Psoas muscle (tissue), 7 donors: ENCODE measurements at regions not wholly inside any gene's neighbourhood (a gene's known extent, or its start where the extent isn't known, plus 50 kb on each side); places are given as distances from the start of the nearest gene placed in this dataset.

Experiments used
- ATAC-seq, 4 donors: fragments of 200-7000 bp; cut with Tn5 transposase; one replicate each; pipeline ENCODE4 v1.9.1; 2020; ENCODE audit warnings: moderate library complexity in 3 of 4, mild to moderate bottlenecking in 2 of 4
- DNase-seq, 2 donors: peaks; one replicate each; pipeline ENCODE4 v3.0.0-alpha.2; 2020
- H3K27ac ChIP-seq: fragments of 200-600 bp; one replicate; pipeline ENCODE4 v1.8.0; 2022
- H3K27me3 ChIP-seq, 3 donors: fragments of 200-600 bp in 1 of 3; one replicate each; pipeline versions ENCODE4 v1.6.1 to v1.8.0; 2013 to 2022; ENCODE audit warnings: low read length in 2 of 3, mild to moderate bottlenecking in 2 of 3, moderate library complexity in 1 of 3; ENCODE audit not compliant: insufficient read depth in 3 of 3
- H3K36me3 ChIP-seq, 2 donors: fragments of 200-600 bp in 1 of 2; one replicate each; pipeline versions ENCODE4 v1.6.1 to v1.8.0; 2013 to 2022; ENCODE audit warnings: low read depth in 1 of 2, mild to moderate bottlenecking in 1 of 2, moderate library complexity in 1 of 2; ENCODE audit not compliant: insufficient read depth in 1 of 2
- H3K4me1 ChIP-seq: fragments of 200-600 bp; one replicate; pipeline ENCODE4 v1.8.0; 2022
- H3K4me3 ChIP-seq: fragments of 200-600 bp; one replicate; pipeline ENCODE4 v1.8.0; 2022; ENCODE audit warnings: mild to moderate bottlenecking
- H3K9me3 ChIP-seq: fragments of 200-600 bp; one replicate; pipeline ENCODE4 v1.8.0; 2022
- CTCF ChIP-seq: fragments of 200-600 bp; IDR thresholded peaks from one replicate; pipeline ENCODE4 v1.8.0; 2022; ENCODE audit warnings: antibody characterized with exemption
- WGBS, 3 donors: extraction: QIAGEN DNeasy Blood & Tissue Kit; methylation state at CpG; one replicate each; pipeline versions ENCODE4 v1.1.6 to v1.1.7; 2013; 5-methylcytosine and 5-hydroxymethylcytosine counted together
- intact Hi-C, 2 donors: fragments of 100-400 bp; cut with DNase I; formaldehyde crosslinking; loops; one replicate each; pipeline versions ENCODE4 v1.11.0 to v1.14.2; 2022
- donor health status: healthy with polysubstance abuse.
- donor health status: DM: no; HTN: no; CAD: no; lungs with moderate emphysema.
- donor health status: Bipolar disorder and iron deficiency.
- donor health status: healthy.
- donor health status: DM: yes; HTN: yes; CAD: no.
- donor health status: DM: no; HTN: no; CAD: no.
- donor health status: DM: yes; HTN: yes; CAD: no.

- 85 to 94% (median 89%) methylated on average over 4 of the region's 4 CpGs for WGBS, 3 donors
- Histone ChIP-seq H3K27me3 (no peaks in the 10 kb centered on the region), H3K9me3 (no peaks in the 10 kb centered on the region), H3K4me3 (no peak overlapping the region), H3K36me3 (no peaks in the 10 kb centered on the region), H3K27ac (no peak overlapping the region), H3K4me1 (peaks cover 3% of the 10 kb centered on the region)
- ATAC-seq (no peak), DNase-seq (no peak)
- intact Hi-C loops: loop anchor here in 1 of 2 donors (10.0 kb wide), 1 partner anchor 1996 kb away; no protein-coding TSS in a partner anchor
- TF ChIP-seq CTCF: no peak
Observed at GRCh38 chr2:201980946-201981345, 52.7 kb upstream of the FZD7 start.

GRCh38 chr2:201983174-201983573 lies 50.5 kb upstream of the FZD7 start:
- ATAC-seq (no peak), DNase-seq (no peak)
- WGBS, 3 donors: 82 to 98% (median 88%) methylated on average over 2 of the region's 2 CpGs

GRCh38 chr2:201983800-201984199 lies 49.9 kb upstream of the FZD7 start:
- no peak for ATAC-seq
- H3K36me3 ChIP-seq: no peaks in the 10 kb centered on the region
- no peak overlapping the region for H3K27ac ChIP-seq
- TF ChIP-seq CTCF: no peak
- H3K9me3 ChIP-seq: no peaks in the 10 kb centered on the region
- 80 to 89% (median 84%) methylated on average over 7 of the region's 7 CpGs for WGBS, 3 donors
- DNase-seq: no peak
- intact Hi-C loops: loop anchor here in 1 of 2 donors (10.0 kb wide), 1 partner anchor 1999 kb away; no protein-coding TSS in a partner anchor
- peaks cover 3% of the 10 kb centered on the region for H3K4me1 ChIP-seq
- H3K27me3 ChIP-seq: no peaks in the 10 kb centered on the region
- no peak overlapping the region for H3K4me3 ChIP-seq

More at GRCh38 chr2:201983174-201983573, 50.5 kb upstream of the FZD7 start:
- no peak overlapping the region for H3K27ac ChIP-seq
- H3K9me3 ChIP-seq: no peaks in the 10 kb centered on the region
- no peaks in the 10 kb centered on the region for H3K27me3 ChIP-seq
- no peaks in the 10 kb centered on the region for H3K36me3 ChIP-seq
- intact Hi-C loops: loop anchor here in 1 of 2 donors (10.0 kb wide), 1 partner anchor 1998 kb away; no protein-coding TSS in a partner anchor
- no peak overlapping the region for H3K4me3 ChIP-seq
- H3K4me1 ChIP-seq: peaks cover 3% of the 10 kb centered on the region
- no peak for TF ChIP-seq CTCF
